Glutamatergic neuron (in vitro differentiated cells): ENCODE measurements at regions not wholly inside any gene's neighbourhood (a gene's known extent, or its start where the extent isn't known, plus 50 kb on each side); places are given as distances from the start of the nearest gene placed in this dataset.

Experiments
- DNase-seq: peaks from one replicate; pipeline ENCODE4 v3.0.0; 2022
- H3K27ac Mint-ChIP-seq: one replicate; pipeline ENCODE4 v1.8.0; 2020; ENCODE audit warnings: mild to moderate bottlenecking, mixed read lengths, inconsistent platforms; ENCODE audit not compliant: unreplicated experiment
- H3K27me3 Mint-ChIP-seq: one replicate; pipeline ENCODE4 v1.8.0; 2020; ENCODE audit warnings: mild to moderate bottlenecking, moderate library complexity, mixed read lengths, inconsistent platforms; ENCODE audit not compliant: unreplicated experiment
- H3K36me3 Mint-ChIP-seq: one replicate; pipeline ENCODE4 v1.8.0; 2020; ENCODE audit warnings: mild to moderate bottlenecking, mixed read lengths, inconsistent platforms; ENCODE audit not compliant: unreplicated experiment
- H3K4me1 Mint-ChIP-seq: one replicate; pipeline ENCODE4 v1.8.0; 2020; ENCODE audit warnings: mild to moderate bottlenecking, low read depth, mixed read lengths, inconsistent platforms; ENCODE audit not compliant: unreplicated experiment
- H3K4me3 Mint-ChIP-seq: one replicate; pipeline ENCODE4 v1.8.0; 2020; ENCODE audit warnings: mild to moderate bottlenecking, mixed read lengths, inconsistent platforms; ENCODE audit not compliant: unreplicated experiment
- H3K9me3 Mint-ChIP-seq: one replicate; pipeline ENCODE4 v1.8.0; 2020; ENCODE audit warnings: mild to moderate bottlenecking, moderate library complexity, mixed read lengths, inconsistent platforms; ENCODE audit not compliant: unreplicated experiment
- TF ChIP-seq, protein P1 (sequence below): fragments of 200-600 bp; sonication (generic); IDR thresholded peaks from one replicate; pipeline ENCODE4 v1.5.0; 2021; ENCODE audit not compliant: partially characterized antibody, unreplicated experiment

GRCh38 chr13:76439546-76439945 lies 446.7 kb downstream of the KCTD12 start:
- no peaks in the 10 kb centered on the region for H3K9me3 Mint-ChIP-seq
- TF ChIP-seq, protein P1, sequence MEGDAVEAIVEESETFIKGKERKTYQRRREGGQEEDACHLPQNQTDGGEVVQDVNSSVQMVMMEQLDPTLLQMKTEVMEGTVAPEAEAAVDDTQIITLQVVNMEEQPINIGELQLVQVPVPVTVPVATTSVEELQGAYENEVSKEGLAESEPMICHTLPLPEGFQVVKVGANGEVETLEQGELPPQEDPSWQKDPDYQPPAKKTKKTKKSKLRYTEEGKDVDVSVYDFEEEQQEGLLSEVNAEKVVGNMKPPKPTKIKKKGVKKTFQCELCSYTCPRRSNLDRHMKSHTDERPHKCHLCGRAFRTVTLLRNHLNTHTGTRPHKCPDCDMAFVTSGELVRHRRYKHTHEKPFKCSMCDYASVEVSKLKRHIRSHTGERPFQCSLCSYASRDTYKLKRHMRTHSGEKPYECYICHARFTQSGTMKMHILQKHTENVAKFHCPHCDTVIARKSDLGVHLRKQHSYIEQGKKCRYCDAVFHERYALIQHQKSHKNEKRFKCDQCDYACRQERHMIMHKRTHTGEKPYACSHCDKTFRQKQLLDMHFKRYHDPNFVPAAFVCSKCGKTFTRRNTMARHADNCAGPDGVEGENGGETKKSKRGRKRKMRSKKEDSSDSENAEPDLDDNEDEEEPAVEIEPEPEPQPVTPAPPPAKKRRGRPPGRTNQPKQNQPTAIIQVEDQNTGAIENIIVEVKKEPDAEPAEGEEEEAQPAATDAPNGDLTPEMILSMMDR: no peak

GRCh38 chr13:76438050-76438449 lies 448.2 kb downstream of the KCTD12 start:
- H3K4me1 Mint-ChIP-seq: no peaks in the 10 kb centered on the region
- no peak overlapping the region for H3K27ac Mint-ChIP-seq
- H3K27me3 Mint-ChIP-seq: no peaks in the 10 kb centered on the region
- no peak for DNase-seq
- no peak overlapping the region for H3K4me3 Mint-ChIP-seq
- no peaks in the 10 kb centered on the region for H3K9me3 Mint-ChIP-seq
- H3K36me3 Mint-ChIP-seq: peaks cover under 1% of the 10 kb centered on the region
- TF ChIP-seq, protein P1: no peak

More at GRCh38 chr13:76439546-76439945, 446.7 kb downstream of the KCTD12 start:
- H3K27ac Mint-ChIP-seq: no peak overlapping the region
- H3K27me3 Mint-ChIP-seq: no peaks in the 10 kb centered on the region
- peaks cover 4% of the 10 kb centered on the region for H3K36me3 Mint-ChIP-seq
- DNase-seq: no peak
- H3K4me3 Mint-ChIP-seq: no peak overlapping the region
- H3K4me1 Mint-ChIP-seq: no peaks in the 10 kb centered on the region

GRCh38 chr13:76425935-76426334 lies 460.3 kb downstream of the KCTD12 start:
- TF ChIP-seq, protein P1: no peak
- DNase-seq: no peak
- Mint-ChIP-seq H3K27ac (peak overlapping the region; percentile 67), H3K9me3 (no peaks in the 10 kb centered on the region), H3K27me3 (peaks cover 2% of the 10 kb centered on the region), H3K4me1 (peaks cover 8% of the 10 kb centered on the region), H3K4me3 (no peak overlapping the region), H3K36me3 (no peaks in the 10 kb centered on the region)

- no peaks in the 10 kb centered on the region for H3K36me3 Mint-ChIP-seq
- H3K27me3 Mint-ChIP-seq: peaks cover 2% of the 10 kb centered on the region
- TF ChIP-seq, protein P1: no peak
- no peak overlapping the region for H3K27ac Mint-ChIP-seq
- H3K4me3 Mint-ChIP-seq: no peak overlapping the region
- peaks cover 6% of the 10 kb centered on the region for H3K4me1 Mint-ChIP-seq
- H3K9me3 Mint-ChIP-seq: no peaks in the 10 kb centered on the region
- no peak for DNase-seq
Observed at GRCh38 chr13:76421011-76421410, 465.2 kb downstream of the KCTD12 start.

GRCh38 chr13:76418404-76418803 lies 467.8 kb downstream of the KCTD12 start:
- H3K9me3 Mint-ChIP-seq: no peaks in the 10 kb centered on the region
- no peaks in the 10 kb centered on the region for H3K27me3 Mint-ChIP-seq
- no peak overlapping the region for H3K27ac Mint-ChIP-seq
- peaks cover 3% of the 10 kb centered on the region for H3K4me1 Mint-ChIP-seq
- H3K4me3 Mint-ChIP-seq: no peak overlapping the region
- TF ChIP-seq, protein P1: no peak
- no peak for DNase-seq
- H3K36me3 Mint-ChIP-seq: no peaks in the 10 kb centered on the region
